PFSK-1 (cell line): ENCODE measurements at regions not wholly inside any gene's neighbourhood (a gene's known extent, or its start where the extent isn't known, plus 50 kb on each side); places are given as distances from the start of the nearest gene placed in this dataset.

ENCODE experiments used
- FOXP2 ChIP-seq: optimal IDR thresholded peaks from 2 replicates; pipeline ENCODE3; 2011; ENCODE audit warnings: borderline replicate concordance, control low read depth, inconsistent platforms; ENCODE audit not compliant: insufficient read depth; ENCODE audit errors: extremely low read length, extremely low read depth
- POLR2AphosphoS5 ChIP-seq: IDR thresholded peaks from 2 replicates; pipeline ENCODE4 v1.6.1; 2012; ENCODE audit warnings: low read depth, mild to moderate bottlenecking, control low read depth, low read length, moderate library complexity
- SIN3A ChIP-seq: IDR thresholded peaks from 2 replicates; pipeline ENCODE4 v1.6.1; 2012; ENCODE audit warnings: mild to moderate bottlenecking, low read length, moderate library complexity, borderline replicate concordance; ENCODE audit not compliant: insufficient read depth
- TAF1 ChIP-seq: IDR thresholded peaks from 2 replicates; pipeline ENCODE4 v1.6.1; 2012; ENCODE audit warnings: low read length, control low read depth, borderline replicate concordance; ENCODE audit not compliant: insufficient read depth
- TF ChIP-seq, protein P1 (sequence below), 2 experiments: IDR thresholded peaks; 2 replicates each; pipeline versions ENCODE4 v1.6.1 to v1.8.0; 2011 to 2012; ENCODE audit warnings: low read depth in 2 of 2, low read length in 2 of 2, control low read depth in 1 of 2, inconsistent platforms in 1 of 2, mild to moderate bottlenecking in 1 of 2, moderate library complexity in 1 of 2; ENCODE audit not compliant: insufficient read depth in 1 of 2

DNA sequence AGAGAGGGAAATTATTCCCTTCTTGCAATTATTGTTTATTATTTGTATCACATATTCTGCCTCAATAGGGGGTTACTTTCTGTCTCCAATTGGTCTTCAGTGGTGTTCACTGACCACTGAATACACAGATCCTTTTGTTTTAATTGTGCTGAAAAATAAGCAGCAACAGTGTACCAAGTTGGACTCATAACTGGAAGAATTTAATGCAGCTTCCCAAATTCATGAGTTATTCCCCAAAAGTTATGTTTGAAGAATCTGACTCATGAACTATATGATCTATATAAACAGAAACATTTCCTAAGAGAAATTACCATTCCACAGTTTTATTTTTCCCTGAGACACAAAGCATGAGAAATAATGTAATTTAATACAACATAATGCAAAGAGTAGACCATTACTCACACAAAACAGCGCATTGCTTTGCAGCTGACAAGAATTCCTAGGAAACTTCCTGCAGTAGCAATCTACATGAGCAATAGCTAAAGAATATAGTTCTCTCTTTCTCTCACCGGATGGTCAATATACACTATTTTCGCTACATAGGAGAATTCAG lies 479.2 kb downstream of the HTR7 start:
- TF ChIP-seq POLR2AphosphoS5 = no peak
- TF ChIP-seq, protein P1, sequence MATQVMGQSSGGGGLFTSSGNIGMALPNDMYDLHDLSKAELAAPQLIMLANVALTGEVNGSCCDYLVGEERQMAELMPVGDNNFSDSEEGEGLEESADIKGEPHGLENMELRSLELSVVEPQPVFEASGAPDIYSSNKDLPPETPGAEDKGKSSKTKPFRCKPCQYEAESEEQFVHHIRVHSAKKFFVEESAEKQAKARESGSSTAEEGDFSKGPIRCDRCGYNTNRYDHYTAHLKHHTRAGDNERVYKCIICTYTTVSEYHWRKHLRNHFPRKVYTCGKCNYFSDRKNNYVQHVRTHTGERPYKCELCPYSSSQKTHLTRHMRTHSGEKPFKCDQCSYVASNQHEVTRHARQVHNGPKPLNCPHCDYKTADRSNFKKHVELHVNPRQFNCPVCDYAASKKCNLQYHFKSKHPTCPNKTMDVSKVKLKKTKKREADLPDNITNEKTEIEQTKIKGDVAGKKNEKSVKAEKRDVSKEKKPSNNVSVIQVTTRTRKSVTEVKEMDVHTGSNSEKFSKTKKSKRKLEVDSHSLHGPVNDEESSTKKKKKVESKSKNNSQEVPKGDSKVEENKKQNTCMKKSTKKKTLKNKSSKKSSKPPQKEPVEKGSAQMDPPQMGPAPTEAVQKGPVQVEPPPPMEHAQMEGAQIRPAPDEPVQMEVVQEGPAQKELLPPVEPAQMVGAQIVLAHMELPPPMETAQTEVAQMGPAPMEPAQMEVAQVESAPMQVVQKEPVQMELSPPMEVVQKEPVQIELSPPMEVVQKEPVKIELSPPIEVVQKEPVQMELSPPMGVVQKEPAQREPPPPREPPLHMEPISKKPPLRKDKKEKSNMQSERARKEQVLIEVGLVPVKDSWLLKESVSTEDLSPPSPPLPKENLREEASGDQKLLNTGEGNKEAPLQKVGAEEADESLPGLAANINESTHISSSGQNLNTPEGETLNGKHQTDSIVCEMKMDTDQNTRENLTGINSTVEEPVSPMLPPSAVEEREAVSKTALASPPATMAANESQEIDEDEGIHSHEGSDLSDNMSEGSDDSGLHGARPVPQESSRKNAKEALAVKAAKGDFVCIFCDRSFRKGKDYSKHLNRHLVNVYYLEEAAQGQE (IDR thresholded peaks at IDR 0.05; ENCODE audit: insufficient read depth in 1 of 2, low read depth in 2 of 2, low read length in 2 of 2) = no peak
- TF ChIP-seq SIN3A = no peak
- no peak for TF ChIP-seq FOXP2
- no peak for TF ChIP-seq TAF1

DNA sequence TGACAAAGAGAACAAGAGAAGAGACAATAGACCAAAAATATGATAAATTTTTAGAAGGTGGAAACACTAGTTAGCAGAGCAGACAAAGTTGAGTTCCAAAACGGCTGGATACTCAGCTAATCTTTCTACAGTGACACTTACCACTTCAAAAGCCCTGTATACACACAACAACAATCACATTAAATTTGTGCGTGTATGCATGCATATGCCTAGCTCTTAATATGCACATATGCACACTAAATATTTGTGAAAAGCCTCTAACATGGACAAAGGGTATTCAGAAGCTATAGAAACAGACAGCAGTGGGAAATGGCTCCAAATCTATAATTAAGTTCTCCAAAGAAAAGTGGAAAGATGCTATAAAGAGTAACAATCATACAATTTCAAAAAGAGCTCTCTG lies 476.4 kb downstream of the HTR7 start:
- no peak for TF ChIP-seq TAF1
- TF ChIP-seq SIN3A = no peak
- TF ChIP-seq, protein P1 (IDR thresholded peaks at IDR 0.05; ENCODE audit: insufficient read depth in 1 of 2, low read depth in 2 of 2, low read length in 2 of 2) = no peak
- no peak for TF ChIP-seq FOXP2
- TF ChIP-seq POLR2AphosphoS5 = no peak

DNA sequence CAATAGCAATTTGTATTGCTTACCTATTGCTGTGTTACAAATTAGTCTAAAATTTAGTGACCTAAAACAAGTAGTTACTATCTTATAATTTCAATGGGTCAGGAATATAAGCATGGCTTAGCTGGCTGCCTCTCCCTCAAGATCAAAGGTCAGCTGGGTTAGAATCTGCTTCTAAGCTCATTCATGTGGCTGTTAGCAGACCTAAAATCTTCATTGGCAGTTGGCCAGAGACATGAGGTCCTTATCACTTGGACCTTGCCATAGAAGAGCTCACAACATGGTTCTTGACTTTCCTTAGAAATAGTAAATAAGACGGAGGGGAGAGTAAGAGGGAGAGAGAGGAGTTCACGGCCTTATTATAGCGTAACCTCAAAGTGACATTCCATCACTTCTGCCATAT lies 468.0 kb downstream of the HTR7 start:
- TF ChIP-seq TAF1 (no peak), POLR2AphosphoS5 (no peak), SIN3A (no peak), FOXP2 (no peak)
- TF ChIP-seq, protein P1 (IDR thresholded peaks at IDR 0.05; ENCODE audit: insufficient read depth in 1 of 2, low read depth in 2 of 2, low read length in 2 of 2) = no peak

DNA sequence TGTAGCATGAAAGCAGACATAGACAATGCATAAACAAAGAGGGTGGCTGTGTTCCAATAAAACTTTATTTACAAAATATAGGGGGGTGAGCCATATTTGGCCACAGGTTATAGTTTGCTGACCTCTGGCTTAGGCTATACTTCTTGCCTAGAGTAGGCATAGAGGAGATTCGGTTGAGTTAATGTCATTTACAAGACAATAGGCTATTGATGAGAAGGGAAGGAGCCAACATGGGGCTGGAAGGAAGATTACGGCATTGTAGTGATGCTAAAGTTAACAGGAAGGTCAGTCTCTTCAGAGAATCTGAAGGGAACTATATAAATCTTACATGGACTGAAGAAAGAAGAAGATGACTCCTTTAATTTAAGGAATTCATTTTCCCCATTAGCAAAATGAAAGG lies 463.5 kb downstream of the HTR7 start:
- TF ChIP-seq, protein P1 (IDR thresholded peaks at IDR 0.05; ENCODE audit: insufficient read depth in 1 of 2, low read depth in 2 of 2, low read length in 2 of 2) = no peak
- TF ChIP-seq SIN3A (no peak), FOXP2 (no peak), POLR2AphosphoS5 (no peak), TAF1 (no peak)

DNA sequence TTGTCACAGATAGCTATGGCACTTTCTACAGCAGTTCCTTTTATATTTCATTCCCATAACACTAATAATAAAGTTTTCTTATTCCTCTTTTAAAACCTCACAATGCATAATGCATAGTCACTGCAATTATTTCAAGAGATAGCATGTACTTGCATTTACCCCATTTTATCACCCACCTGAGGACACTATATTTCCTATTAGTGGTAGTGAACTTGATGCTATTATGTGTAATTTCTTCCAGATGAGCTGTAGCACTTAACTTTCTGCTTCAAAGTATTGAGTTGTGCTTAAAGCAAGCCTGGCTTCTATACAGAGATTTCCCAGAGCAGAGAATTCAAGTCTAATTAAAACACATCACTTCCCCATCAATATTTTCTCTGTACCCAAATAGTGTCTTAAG lies 461.1 kb downstream of the HTR7 start:
- TF ChIP-seq TAF1 = no peak
- no peak for TF ChIP-seq FOXP2
- no peak for TF ChIP-seq POLR2AphosphoS5
- TF ChIP-seq, protein P1 (IDR thresholded peaks at IDR 0.05; ENCODE audit: insufficient read depth in 1 of 2, low read depth in 2 of 2, low read length in 2 of 2) = no peak
- TF ChIP-seq SIN3A = no peak
